ENCODE measurements at regions not wholly inside any gene's neighbourhood (a gene's known extent, or its start where the extent isn't known, plus 50 kb on each side); places are given as distances from the start of the nearest gene placed in this dataset.

- TF ChIP-seq CTCF (tag by site-specific recombination; IDR thresholded peaks at IDR 0.05): no peak
- no peak for TF ChIP-seq ZNF560 (tag by site-specific recombination; IDR thresholded peaks at IDR 0.05; ENCODE audit: borderline replicate concordance)
- TF ChIP-seq ZFP3 (tag by site-specific recombination; IDR thresholded peaks at IDR 0.05; ENCODE audit: low read depth): no peak
- TF ChIP-seq ZNF792 (tag by site-specific recombination; IDR thresholded peaks at IDR 0.05): no peak
- TF ChIP-seq ELK4 (IDR thresholded peaks at IDR 0.05; ENCODE audit: borderline replicate concordance, low read depth, low read length): no peak
- TF ChIP-seq ZNF274 (IDR thresholded peaks at IDR 0.05; ENCODE audit: low read length): no peak
- no peak for TF ChIP-seq ZNF274 (tag by site-specific recombination; IDR thresholded peaks at IDR 0.05; ENCODE audit: borderline replicate concordance)
- TF ChIP-seq YY1 (tag by site-specific recombination; IDR thresholded peaks at IDR 0.05): no peak
These were observed 364.0 kb upstream of the IL12A start for GRCh38 chr3:159624616-159625015.

All from HEK293 (cell line).